ENCODE measurements at regions not wholly inside any gene's neighbourhood (a gene's known extent, or its start where the extent isn't known, plus 50 kb on each side); places are given as distances from the start of the nearest gene placed in this dataset.

- H3K36me3 ChIP-seq (ENCODE audit: control insufficient read depth, insufficient read depth, low read length): no peaks in the 10 kb centered on the region
- H3K9me3 ChIP-seq (ENCODE audit: control insufficient read depth, insufficient read depth, low read length): no peaks in the 10 kb centered on the region
- H3K4me1 ChIP-seq (ENCODE audit: control insufficient read depth, insufficient read depth, low read length): no peaks in the 10 kb centered on the region
- DNase-seq (ENCODE audit: low read depth, low spot score): no peak
- H3K27me3 ChIP-seq (ENCODE audit: control insufficient read depth, insufficient read depth, low read length): no peaks in the 10 kb centered on the region
- WGBS (ENCODE audit: insufficient coverage, insufficient read length): no CpG with 5 or more reads among the region's 5 CpGs
- H3K4me3 ChIP-seq (ENCODE audit: low read length): no peak overlapping the region
- H3K27ac ChIP-seq (ENCODE audit: low read length): no peak overlapping the region
Measured at GRCh38 chr2:48249631-48250473, 64.6 kb upstream of the FOXN2 start.

GRCh38 chr2:48250474-48250844 is 64.0 kb upstream of the FOXN2 start:
- Histone ChIP-seq H3K4me1 (ENCODE audit: control insufficient read depth, insufficient read depth, low read length) (no peaks in the 10 kb centered on the region), H3K9me3 (ENCODE audit: control insufficient read depth, insufficient read depth, low read length) (no peaks in the 10 kb centered on the region), H3K36me3 (ENCODE audit: control insufficient read depth, insufficient read depth, low read length) (no peaks in the 10 kb centered on the region), H3K27me3 (ENCODE audit: control insufficient read depth, insufficient read depth, low read length) (no peaks in the 10 kb centered on the region), H3K27ac (ENCODE audit: low read length) (no peak overlapping the region), H3K4me3 (ENCODE audit: low read length) (no peak overlapping the region)
- DNase-seq (ENCODE audit: low read depth, low spot score): no peak
- WGBS (ENCODE audit: insufficient coverage, insufficient read length): no CpG with 5 or more reads among the region's 4 CpGs

GRCh38 chr2:48250943-48251342 is 63.5 kb upstream of the FOXN2 start:
- Histone ChIP-seq H3K4me1 (ENCODE audit: control insufficient read depth, insufficient read depth, low read length) (no peaks in the 10 kb centered on the region), H3K27ac (ENCODE audit: low read length) (no peak overlapping the region), H3K27me3 (ENCODE audit: control insufficient read depth, insufficient read depth, low read length) (no peaks in the 10 kb centered on the region), H3K4me3 (ENCODE audit: low read length) (no peak overlapping the region), H3K36me3 (ENCODE audit: control insufficient read depth, insufficient read depth, low read length) (no peaks in the 10 kb centered on the region), H3K9me3 (ENCODE audit: control insufficient read depth, insufficient read depth, low read length) (no peaks in the 10 kb centered on the region)
- no peak for DNase-seq (ENCODE audit: low read depth, low spot score)
- WGBS (ENCODE audit: insufficient coverage, insufficient read length): no CpG with 5 or more reads among the region's 3 CpGs

DNA sequence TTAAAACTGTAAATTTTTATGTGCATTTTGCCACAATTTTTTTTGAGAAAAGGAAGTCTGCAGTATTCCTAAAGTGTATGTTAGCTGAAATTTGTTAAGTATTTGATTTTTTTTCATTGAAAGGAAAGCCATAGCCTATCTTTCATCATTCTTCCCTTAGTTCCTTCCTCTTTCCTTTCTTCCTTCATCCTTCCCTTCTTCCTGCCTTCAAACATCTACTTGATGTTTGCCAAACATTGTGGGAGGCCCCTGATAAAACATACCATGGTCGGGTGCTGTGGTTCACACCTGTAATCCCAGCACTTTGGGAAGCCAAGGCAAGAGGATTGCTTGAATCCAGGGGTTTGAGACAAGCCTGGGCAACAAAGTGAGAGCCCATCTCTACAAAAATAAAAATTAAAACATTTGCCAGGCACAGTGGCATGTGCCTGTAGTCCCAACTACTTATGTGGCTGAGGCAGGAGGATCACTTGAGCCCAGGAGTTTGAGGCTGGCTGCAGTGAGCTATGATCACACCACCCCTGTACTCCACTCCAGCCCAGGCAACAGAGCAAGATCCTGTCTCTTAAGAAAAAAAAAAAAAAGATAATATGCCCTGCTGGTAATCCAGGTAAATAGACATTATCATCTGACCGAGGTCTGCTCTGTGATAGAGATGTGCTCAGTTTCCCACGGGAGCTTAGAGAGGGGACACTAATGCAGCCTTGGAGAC is 62.9 kb upstream of the FOXN2 start:
- WGBS (ENCODE audit: insufficient coverage, insufficient read length): no CpG with 5 or more reads among the region's 3 CpGs
- H3K36me3 ChIP-seq (ENCODE audit: control insufficient read depth, insufficient read depth, low read length): no peaks in the 10 kb centered on the region

DNA sequence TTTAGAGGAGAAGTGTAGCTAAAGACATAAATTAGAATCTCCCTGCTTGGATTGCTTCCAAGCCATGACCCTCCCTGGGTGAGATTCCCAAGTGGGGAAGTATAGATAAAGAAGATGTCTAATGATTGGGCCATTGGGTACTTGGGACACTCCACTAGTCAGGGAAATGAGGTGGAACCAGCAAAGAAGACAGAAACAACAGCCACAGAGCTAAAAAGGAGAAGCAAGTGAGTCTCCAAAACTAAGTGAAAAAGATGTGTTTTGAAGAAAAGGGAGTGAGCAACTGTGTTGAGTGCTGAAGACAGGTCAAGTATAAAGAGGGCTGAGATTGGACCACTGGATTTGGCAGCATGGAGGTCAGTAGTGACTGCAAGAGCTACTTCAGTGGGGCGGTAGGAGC is 61.2 kb upstream of the FOXN2 start:
- Histone ChIP-seq H3K27ac (ENCODE audit: low read length) (no peak overlapping the region), H3K4me3 (ENCODE audit: low read length) (no peak overlapping the region), H3K36me3 (ENCODE audit: control insufficient read depth, insufficient read depth, low read length) (no peaks in the 10 kb centered on the region), H3K9me3 (ENCODE audit: control insufficient read depth, insufficient read depth, low read length) (no peaks in the 10 kb centered on the region), H3K4me1 (ENCODE audit: control insufficient read depth, insufficient read depth, low read length) (no peaks in the 10 kb centered on the region), H3K27me3 (ENCODE audit: control insufficient read depth, insufficient read depth, low read length) (no peaks in the 10 kb centered on the region)
- WGBS (ENCODE audit: insufficient coverage, insufficient read length): no CpG with 5 or more reads among the region's 1 CpG
- no peak for DNase-seq (ENCODE audit: low read depth, low spot score)

More for the DNA sequence above, 62.9 kb upstream of the FOXN2 start:
- H3K4me1 ChIP-seq (ENCODE audit: control insufficient read depth, insufficient read depth, low read length): no peaks in the 10 kb centered on the region
- H3K27ac ChIP-seq (ENCODE audit: low read length): no peak overlapping the region
- no peaks in the 10 kb centered on the region for H3K27me3 ChIP-seq (ENCODE audit: control insufficient read depth, insufficient read depth, low read length)
- no peak overlapping the region for H3K4me3 ChIP-seq (ENCODE audit: low read length)
- no peaks in the 10 kb centered on the region for H3K9me3 ChIP-seq (ENCODE audit: control insufficient read depth, insufficient read depth, low read length)
- DNase-seq (ENCODE audit: low read depth, low spot score): no peak

GRCh38 chr2:48254839-48255238 is 59.6 kb upstream of the FOXN2 start:
- no peaks in the 10 kb centered on the region for H3K27me3 ChIP-seq (ENCODE audit: control insufficient read depth, insufficient read depth, low read length)
- no peaks in the 10 kb centered on the region for H3K9me3 ChIP-seq (ENCODE audit: control insufficient read depth, insufficient read depth, low read length)
- H3K27ac ChIP-seq (ENCODE audit: low read length): no peak overlapping the region
- H3K4me1 ChIP-seq (ENCODE audit: control insufficient read depth, insufficient read depth, low read length): no peaks in the 10 kb centered on the region
- no peak overlapping the region for H3K4me3 ChIP-seq (ENCODE audit: low read length)
- no peaks in the 10 kb centered on the region for H3K36me3 ChIP-seq (ENCODE audit: control insufficient read depth, insufficient read depth, low read length)
- no peak for DNase-seq (ENCODE audit: low read depth, low spot score)
- no CpG with 5 or more reads among the region's 1 CpG for WGBS (ENCODE audit: insufficient coverage, insufficient read length)

DNA sequence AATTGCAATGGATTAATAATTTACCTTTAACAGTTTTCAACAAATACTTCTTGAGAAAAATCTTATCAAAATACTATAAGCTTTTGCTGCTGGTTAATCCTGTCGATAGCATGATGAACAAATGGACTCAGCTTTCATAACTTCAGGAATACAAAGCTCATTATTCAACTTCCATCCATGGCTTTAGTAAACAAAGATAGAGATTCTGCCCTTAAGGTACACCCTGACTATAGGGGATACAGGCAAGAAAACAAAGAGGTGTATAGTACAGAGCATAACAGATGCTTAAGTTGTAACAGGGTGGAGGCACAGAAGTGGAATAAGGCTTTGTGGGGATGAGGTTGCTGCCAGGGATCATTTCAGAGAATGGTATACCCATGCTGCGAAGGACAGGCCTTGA is 57.0 kb upstream of the FOXN2 start:
- no peaks in the 10 kb centered on the region for H3K4me1 ChIP-seq (ENCODE audit: control insufficient read depth, insufficient read depth, low read length)
- no peak overlapping the region for H3K4me3 ChIP-seq (ENCODE audit: low read length)
- H3K9me3 ChIP-seq (ENCODE audit: control insufficient read depth, insufficient read depth, low read length): no peaks in the 10 kb centered on the region
- H3K36me3 ChIP-seq (ENCODE audit: control insufficient read depth, insufficient read depth, low read length): no peaks in the 10 kb centered on the region
- no peak overlapping the region for H3K27ac ChIP-seq (ENCODE audit: low read length)
- no peak for DNase-seq (ENCODE audit: low read depth, low spot score)
- no CpG with 5 or more reads among the region's 2 CpGs for WGBS (ENCODE audit: insufficient coverage, insufficient read length)
- H3K27me3 ChIP-seq (ENCODE audit: control insufficient read depth, insufficient read depth, low read length): no peaks in the 10 kb centered on the region

DNA sequence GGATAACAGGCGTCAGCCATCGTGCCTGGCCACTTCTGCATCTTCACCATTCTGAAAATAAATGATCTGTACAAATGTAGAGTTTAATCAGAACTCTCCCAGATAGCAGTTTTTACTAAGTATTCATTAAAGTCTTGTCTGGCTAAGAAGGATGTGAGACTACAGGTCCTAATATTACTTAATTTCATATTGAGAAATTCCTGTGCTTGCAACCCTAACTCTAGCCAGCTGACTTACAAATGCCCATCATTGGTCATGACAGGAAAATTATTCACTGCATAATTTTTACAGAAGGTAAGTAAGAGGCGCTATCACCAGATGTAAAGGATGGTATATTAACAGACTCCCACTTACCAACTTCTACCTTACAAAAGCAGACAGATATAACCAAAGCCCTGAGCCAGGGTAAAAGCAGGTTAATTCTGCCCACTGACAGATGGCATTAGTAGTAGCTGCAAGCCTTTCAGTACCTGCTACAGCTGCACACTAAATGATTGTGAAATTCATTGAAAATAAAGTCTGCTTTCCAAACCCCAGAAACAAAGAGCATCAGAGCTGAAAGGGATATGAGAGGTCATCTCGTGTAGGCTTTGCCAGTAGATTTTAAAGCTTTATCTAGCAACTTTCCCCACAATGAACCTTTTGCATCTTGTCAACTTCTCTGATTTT is 55.9 kb upstream of the FOXN2 start:
- Histone ChIP-seq H3K27ac (ENCODE audit: low read length) (no peak overlapping the region), H3K4me1 (ENCODE audit: control insufficient read depth, insufficient read depth, low read length) (no peaks in the 10 kb centered on the region), H3K9me3 (ENCODE audit: control insufficient read depth, insufficient read depth, low read length) (no peaks in the 10 kb centered on the region), H3K27me3 (ENCODE audit: control insufficient read depth, insufficient read depth, low read length) (no peaks in the 10 kb centered on the region), H3K36me3 (ENCODE audit: control insufficient read depth, insufficient read depth, low read length) (no peaks in the 10 kb centered on the region), H3K4me3 (ENCODE audit: low read length) (no peak overlapping the region)
- no peak for DNase-seq (ENCODE audit: low read depth, low spot score)
- no CpG with 5 or more reads among the region's 4 CpGs for WGBS (ENCODE audit: insufficient coverage, insufficient read length)

GRCh38 chr2:48259811-48260210 is 54.7 kb upstream of the FOXN2 start:
- Histone ChIP-seq H3K9me3 (ENCODE audit: control insufficient read depth, insufficient read depth, low read length) (no peaks in the 10 kb centered on the region), H3K27ac (ENCODE audit: low read length) (no peak overlapping the region), H3K27me3 (ENCODE audit: control insufficient read depth, insufficient read depth, low read length) (no peaks in the 10 kb centered on the region), H3K4me3 (ENCODE audit: low read length) (no peak overlapping the region), H3K4me1 (ENCODE audit: control insufficient read depth, insufficient read depth, low read length) (no peaks in the 10 kb centered on the region), H3K36me3 (ENCODE audit: control insufficient read depth, insufficient read depth, low read length) (no peaks in the 10 kb centered on the region)
- WGBS (ENCODE audit: insufficient coverage, insufficient read length): no CpG with 5 or more reads among the region's 1 CpG
- no peak for DNase-seq (ENCODE audit: low read depth, low spot score)

DNA sequence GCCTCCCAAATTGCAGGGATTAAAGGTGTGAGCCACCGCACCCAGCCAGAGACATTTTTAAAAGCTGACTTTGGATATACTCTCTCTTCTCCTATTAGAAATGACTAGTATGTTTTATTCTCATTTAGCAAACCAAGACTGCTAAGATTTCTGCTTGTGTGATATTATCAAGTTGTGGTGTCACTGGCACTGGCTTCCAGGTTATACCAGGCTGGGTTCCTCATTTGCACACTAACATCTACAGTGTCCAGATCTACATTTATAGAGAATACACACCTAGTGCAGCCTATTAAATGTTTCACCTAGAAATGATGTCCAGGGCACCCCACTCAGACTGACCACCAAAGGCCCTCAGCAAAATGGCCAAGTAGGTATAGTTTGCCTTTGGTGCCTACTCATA is 49.9 kb upstream of the FOXN2 start:
- no peaks in the 10 kb centered on the region for H3K27me3 ChIP-seq (ENCODE audit: control insufficient read depth, insufficient read depth, low read length)
- H3K4me1 ChIP-seq (ENCODE audit: control insufficient read depth, insufficient read depth, low read length): no peaks in the 10 kb centered on the region
- H3K36me3 ChIP-seq (ENCODE audit: control insufficient read depth, insufficient read depth, low read length): no peaks in the 10 kb centered on the region
- H3K27ac ChIP-seq (ENCODE audit: low read length): no peak overlapping the region
- no peaks in the 10 kb centered on the region for H3K9me3 ChIP-seq (ENCODE audit: control insufficient read depth, insufficient read depth, low read length)
- no peak for DNase-seq (ENCODE audit: low read depth, low spot score)
- WGBS (ENCODE audit: insufficient coverage, insufficient read length): no CpG with 5 or more reads among the region's 1 CpG
- H3K4me3 ChIP-seq (ENCODE audit: low read length): no peak overlapping the region

Measured in iPS DF 6.9 (cell line).